ENCODE measurements at regions not wholly inside any gene's neighbourhood (a gene's known extent, or its start where the extent isn't known, plus 50 kb on each side); places are given as distances from the start of the nearest gene placed in this dataset.

GRCh38 chr9:105073147-105073546 lies 145.2 kb upstream of the ABCA1 start:
- Histone ChIP-seq H3K27me3 (no peaks in the 10 kb centered on the region), H3K4me1 (peaks cover 0 to 6% (median 0%) of the 10 kb centered on the region in 4 donors), H3K9me3 (no peaks in the 10 kb centered on the region), H3K36me3 (no peaks in the 10 kb centered on the region), H3K27ac (no peak overlapping the region), H3K4me3 (no peak overlapping the region)
- no peak for TF ChIP-seq CTCF (IDR thresholded peaks at IDR 0.05)
- no peak for DNase-seq
- intact Hi-C loops (cut with DNase I; ENCODE audit: low total_unique reads): no loop called here

GRCh38 chr9:105074491-105074890 lies 146.5 kb upstream of the ABCA1 start:
- intact Hi-C loops (cut with DNase I; ENCODE audit: low total_unique reads): no loop called here
- Histone ChIP-seq H3K4me1 (peaks cover 0 to 6% (median 0%) of the 10 kb centered on the region in 4 donors), H3K4me3 (no peak overlapping the region), H3K27ac (no peak overlapping the region), H3K9me3 (no peaks in the 10 kb centered on the region), H3K27me3 (no peaks in the 10 kb centered on the region), H3K36me3 (no peaks in the 10 kb centered on the region)
- no peak for DNase-seq
- TF ChIP-seq CTCF (IDR thresholded peaks at IDR 0.05): no peak

GRCh38 chr9:105076729-105077128 lies 148.8 kb upstream of the ABCA1 start:
- intact Hi-C loops (cut with DNase I; ENCODE audit: low total_unique reads): no loop called here
- Histone ChIP-seq H3K4me3 (no peak overlapping the region), H3K27ac (no peak overlapping the region), H3K4me1 (peaks cover 0 to 6% (median 0%) of the 10 kb centered on the region in 4 donors), H3K27me3 (no peaks in the 10 kb centered on the region), H3K36me3 (no peaks in the 10 kb centered on the region), H3K9me3 (no peaks in the 10 kb centered on the region)
- no peak for DNase-seq
- no peak for TF ChIP-seq CTCF (IDR thresholded peaks at IDR 0.05)

- Histone ChIP-seq H3K4me1 (peaks cover 0 to 6% (median 0%) of the 10 kb centered on the region in 4 donors), H3K27ac (no peak overlapping the region), H3K4me3 (no peak overlapping the region), H3K36me3 (no peaks in the 10 kb centered on the region), H3K27me3 (no peaks in the 10 kb centered on the region), H3K9me3 (no peaks in the 10 kb centered on the region)
- DNase-seq: no peak
- intact Hi-C loops (cut with DNase I; ENCODE audit: low total_unique reads): no loop called here
- TF ChIP-seq CTCF (IDR thresholded peaks at IDR 0.05): no peak
These were observed 151.5 kb upstream of the ABCA1 start for GRCh38 chr9:105079457-105079856.

- no peak for DNase-seq
- TF ChIP-seq CTCF (IDR thresholded peaks at IDR 0.05): no peak
- H3K36me3 ChIP-seq: no peaks in the 10 kb centered on the region
- no peaks in the 10 kb centered on the region for H3K27me3 ChIP-seq
- H3K4me1 ChIP-seq: no peaks in the 10 kb centered on the region
- no peak overlapping the region for H3K27ac ChIP-seq
- intact Hi-C loops (cut with DNase I; ENCODE audit: low total_unique reads): no loop called here
- H3K9me3 ChIP-seq: no peaks in the 10 kb centered on the region
- H3K4me3 ChIP-seq: no peak overlapping the region
These were observed 154.9 kb upstream of the ABCA1 start for GRCh38 chr9:105082843-105083242.

- no peaks in the 10 kb centered on the region for H3K4me1 ChIP-seq
- DNase-seq: no peak
- H3K27me3 ChIP-seq: no peaks in the 10 kb centered on the region
- H3K36me3 ChIP-seq: no peaks in the 10 kb centered on the region
- H3K9me3 ChIP-seq: no peaks in the 10 kb centered on the region
- no peak overlapping the region for H3K27ac ChIP-seq
- intact Hi-C loops (cut with DNase I; ENCODE audit: low total_unique reads): no loop called here
- no peak for TF ChIP-seq CTCF (IDR thresholded peaks at IDR 0.05)
- no peak overlapping the region for H3K4me3 ChIP-seq
These were observed 155.3 kb upstream of the ABCA1 start for GRCh38 chr9:105083256-105083655.
